ENCODE measurements at regions not wholly inside any gene's neighbourhood (a gene's known extent, or its start where the extent isn't known, plus 50 kb on each side); places are given as distances from the start of the nearest gene placed in this dataset.

GRCh38 chr9:115671963-115672305, 481.7 kb upstream of the PAPPA start (continued):
- TF ChIP-seq PREB (CRISPR knock-in tag; IDR thresholded peaks at IDR 0.05; ENCODE audit: borderline replicate concordance): no peak
- TF ChIP-seq, protein P1, sequence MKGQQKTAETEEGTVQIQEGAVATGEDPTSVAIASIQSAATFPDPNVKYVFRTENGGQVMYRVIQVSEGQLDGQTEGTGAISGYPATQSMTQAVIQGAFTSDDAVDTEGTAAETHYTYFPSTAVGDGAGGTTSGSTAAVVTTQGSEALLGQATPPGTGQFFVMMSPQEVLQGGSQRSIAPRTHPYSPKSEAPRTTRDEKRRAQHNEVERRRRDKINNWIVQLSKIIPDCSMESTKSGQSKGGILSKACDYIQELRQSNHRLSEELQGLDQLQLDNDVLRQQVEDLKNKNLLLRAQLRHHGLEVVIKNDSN (CRISPR knock-in tag; IDR thresholded peaks at IDR 0.05): no peak

DNA sequence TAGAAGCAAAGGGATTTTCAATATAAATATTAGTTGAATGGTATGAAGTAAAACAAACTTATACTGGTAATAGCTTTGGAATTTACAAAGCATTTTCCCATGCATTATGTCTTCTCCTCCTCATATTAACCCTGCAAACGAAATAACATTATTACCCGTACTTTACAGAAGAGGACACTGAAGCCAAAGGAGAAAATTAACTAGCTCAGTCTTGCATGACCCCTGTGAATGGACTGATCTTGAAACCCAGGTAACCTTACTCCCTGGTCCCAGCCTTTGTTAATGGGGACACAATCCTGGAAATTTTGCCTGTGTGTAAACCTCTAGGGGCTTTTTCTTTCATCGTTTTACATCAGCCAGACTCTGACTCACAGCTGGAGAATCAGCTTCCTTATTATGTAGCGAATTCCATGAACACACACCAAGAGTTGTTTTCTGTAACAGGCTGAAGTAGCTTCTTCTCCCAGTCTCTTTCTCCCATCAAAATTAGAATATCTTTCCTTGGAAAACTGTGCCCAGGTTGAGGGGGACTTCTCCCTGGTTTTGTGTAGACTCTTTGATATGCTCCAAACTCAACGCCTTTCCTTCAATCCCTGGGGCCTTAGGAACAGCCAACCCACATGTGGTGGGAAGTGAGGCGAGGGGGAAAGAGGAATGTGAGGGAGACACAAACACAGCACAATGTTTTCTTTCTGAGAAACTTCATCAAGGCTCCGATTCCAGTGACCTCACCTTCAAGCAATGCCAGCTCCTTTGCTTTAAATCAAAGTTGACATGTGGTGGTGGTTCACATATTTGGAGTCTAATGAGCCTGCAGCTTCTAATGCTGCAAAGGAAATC, 480.9 kb upstream of the PAPPA start:
- ATAC-seq (0 out of 2 replicates have a peak, but pooled peaks have one; percentile 20), DNase-seq (ENCODE audit: low spot score) (no peak)
- Mint-ChIP-seq H3K4me3 (no peak overlapping the region), H3K27me3 (ENCODE audit: low read depth) (no peaks in the 10 kb centered on the region), H3K4me1 (peaks cover 2% of the 10 kb centered on the region; the same call in 1 of the 2 replicates), H3K27ac (peak overlapping the region; percentile 51; the same call in 1 of the 2 replicates), H3K9me3 (peaks cover 24% of the 10 kb centered on the region), H3K36me3 (peaks cover 19% of the 10 kb centered on the region)
- POLR2A ChIA-PET: no interaction called here
- CTCF ChIA-PET: interaction anchor here (0.8 kb wide), 1 partner anchor 79 kb away, joined by 5 read pairs; no protein-coding TSS in a partner anchor
- no peak for TF ChIP-seq ZNF281 (CRISPR knock-in tag; IDR thresholded peaks at IDR 0.05)
- TF ChIP-seq GTF2I (CRISPR knock-in tag; conservative IDR thresholded peaks at IDR 0.05): no peak
- TF ChIP-seq MYBL2 (CRISPR knock-in tag; IDR thresholded peaks at IDR 0.05): no peak
- no peak for TF ChIP-seq NFE2L1 (CRISPR knock-in tag; IDR thresholded peaks at IDR 0.05)
- no peak for TF ChIP-seq ZNF512 (CRISPR knock-in tag; IDR thresholded peaks at IDR 0.05; ENCODE audit: borderline replicate concordance)
- TF ChIP-seq CDX4 (CRISPR knock-in tag; IDR thresholded peaks at IDR 0.05; ENCODE audit: borderline replicate concordance): no peak

DNA sequence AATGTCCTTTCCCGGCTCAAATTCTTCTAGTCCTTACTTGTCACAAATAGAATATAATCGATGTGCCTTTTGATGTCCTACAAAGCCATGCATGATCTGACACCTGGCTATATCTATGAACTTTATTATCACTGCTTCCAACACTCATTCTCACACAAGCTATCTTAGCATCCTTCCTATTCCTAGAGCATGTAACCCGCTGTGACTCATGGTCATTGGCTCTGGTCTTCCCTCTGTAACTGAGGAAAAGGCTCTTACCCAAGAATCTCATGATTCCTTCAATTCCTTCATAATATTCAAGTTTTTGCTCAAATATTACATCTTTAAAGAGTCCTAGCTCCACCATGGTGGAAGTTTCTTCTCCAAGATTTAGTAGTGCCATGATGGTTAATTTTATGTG, 480.0 kb upstream of the PAPPA start:
- Mint-ChIP-seq H3K27ac (no peak overlapping the region), H3K27me3 (ENCODE audit: low read depth) (no peaks in the 10 kb centered on the region)
- POLR2A ChIA-PET: no interaction called here

DNA sequence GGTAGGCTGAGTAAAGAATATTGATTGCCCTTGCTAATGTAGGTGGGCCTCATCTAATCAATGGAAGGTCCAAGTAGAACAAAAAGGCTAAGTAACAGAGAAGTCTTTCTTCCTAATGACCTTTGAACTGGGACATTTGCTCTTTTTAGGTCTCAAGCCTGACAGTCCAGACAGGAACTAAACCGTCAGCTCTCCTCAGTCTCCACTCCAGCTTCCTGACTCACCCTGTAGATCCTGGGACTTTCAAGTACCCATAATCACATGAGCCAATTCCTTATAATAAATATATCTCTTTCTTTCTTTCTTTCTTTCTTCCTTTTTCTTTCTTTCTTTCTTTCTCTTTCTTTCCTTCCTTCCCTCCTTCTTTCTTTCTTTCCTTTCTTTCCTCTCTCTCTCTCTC, 479.5 kb upstream of the PAPPA start:
- ChIA-PET CTCF (no interaction called here), POLR2A (no interaction called here)
- DNase-seq (ENCODE audit: low spot score) (no peak), ATAC-seq (no peak)
- TF ChIP-seq, protein P2, sequence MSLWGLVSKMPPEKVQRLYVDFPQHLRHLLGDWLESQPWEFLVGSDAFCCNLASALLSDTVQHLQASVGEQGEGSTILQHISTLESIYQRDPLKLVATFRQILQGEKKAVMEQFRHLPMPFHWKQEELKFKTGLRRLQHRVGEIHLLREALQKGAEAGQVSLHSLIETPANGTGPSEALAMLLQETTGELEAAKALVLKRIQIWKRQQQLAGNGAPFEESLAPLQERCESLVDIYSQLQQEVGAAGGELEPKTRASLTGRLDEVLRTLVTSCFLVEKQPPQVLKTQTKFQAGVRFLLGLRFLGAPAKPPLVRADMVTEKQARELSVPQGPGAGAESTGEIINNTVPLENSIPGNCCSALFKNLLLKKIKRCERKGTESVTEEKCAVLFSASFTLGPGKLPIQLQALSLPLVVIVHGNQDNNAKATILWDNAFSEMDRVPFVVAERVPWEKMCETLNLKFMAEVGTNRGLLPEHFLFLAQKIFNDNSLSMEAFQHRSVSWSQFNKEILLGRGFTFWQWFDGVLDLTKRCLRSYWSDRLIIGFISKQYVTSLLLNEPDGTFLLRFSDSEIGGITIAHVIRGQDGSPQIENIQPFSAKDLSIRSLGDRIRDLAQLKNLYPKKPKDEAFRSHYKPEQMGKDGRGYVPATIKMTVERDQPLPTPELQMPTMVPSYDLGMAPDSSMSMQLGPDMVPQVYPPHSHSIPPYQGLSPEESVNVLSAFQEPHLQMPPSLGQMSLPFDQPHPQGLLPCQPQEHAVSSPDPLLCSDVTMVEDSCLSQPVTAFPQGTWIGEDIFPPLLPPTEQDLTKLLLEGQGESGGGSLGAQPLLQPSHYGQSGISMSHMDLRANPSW (CRISPR knock-in tag; conservative IDR thresholded peaks at IDR 0.05; ENCODE audit: low read depth): no peak
- TF ChIP-seq ZNF396 (CRISPR knock-in tag; IDR thresholded peaks at IDR 0.05; ENCODE audit: borderline replicate concordance): no peak
- TF ChIP-seq CREB1 (CRISPR knock-in tag; IDR thresholded peaks at IDR 0.05): no peak
- TF ChIP-seq ERG (CRISPR knock-in tag; IDR thresholded peaks at IDR 0.05): no peak
- TF ChIP-seq, protein P3, sequence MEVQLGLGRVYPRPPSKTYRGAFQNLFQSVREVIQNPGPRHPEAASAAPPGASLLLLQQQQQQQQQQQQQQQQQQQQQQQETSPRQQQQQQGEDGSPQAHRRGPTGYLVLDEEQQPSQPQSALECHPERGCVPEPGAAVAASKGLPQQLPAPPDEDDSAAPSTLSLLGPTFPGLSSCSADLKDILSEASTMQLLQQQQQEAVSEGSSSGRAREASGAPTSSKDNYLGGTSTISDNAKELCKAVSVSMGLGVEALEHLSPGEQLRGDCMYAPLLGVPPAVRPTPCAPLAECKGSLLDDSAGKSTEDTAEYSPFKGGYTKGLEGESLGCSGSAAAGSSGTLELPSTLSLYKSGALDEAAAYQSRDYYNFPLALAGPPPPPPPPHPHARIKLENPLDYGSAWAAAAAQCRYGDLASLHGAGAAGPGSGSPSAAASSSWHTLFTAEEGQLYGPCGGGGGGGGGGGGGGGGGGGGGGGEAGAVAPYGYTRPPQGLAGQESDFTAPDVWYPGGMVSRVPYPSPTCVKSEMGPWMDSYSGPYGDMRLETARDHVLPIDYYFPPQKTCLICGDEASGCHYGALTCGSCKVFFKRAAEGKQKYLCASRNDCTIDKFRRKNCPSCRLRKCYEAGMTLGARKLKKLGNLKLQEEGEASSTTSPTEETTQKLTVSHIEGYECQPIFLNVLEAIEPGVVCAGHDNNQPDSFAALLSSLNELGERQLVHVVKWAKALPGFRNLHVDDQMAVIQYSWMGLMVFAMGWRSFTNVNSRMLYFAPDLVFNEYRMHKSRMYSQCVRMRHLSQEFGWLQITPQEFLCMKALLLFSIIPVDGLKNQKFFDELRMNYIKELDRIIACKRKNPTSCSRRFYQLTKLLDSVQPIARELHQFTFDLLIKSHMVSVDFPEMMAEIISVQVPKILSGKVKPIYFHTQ (CRISPR knock-in tag; IDR thresholded peaks at IDR 0.05): no peak
- Mint-ChIP-seq H3K36me3 (peaks cover 19% of the 10 kb centered on the region), H3K4me1 (peaks cover 15% of the 10 kb centered on the region), H3K27ac (no peak overlapping the region), H3K27me3 (ENCODE audit: low read depth) (no peaks in the 10 kb centered on the region), H3K9me3 (peaks cover 31% of the 10 kb centered on the region), H3K4me3 (no peak overlapping the region)

More for the DNA sequence above, 480.0 kb upstream of the PAPPA start:
- peaks cover 31% of the 10 kb centered on the region for H3K9me3 Mint-ChIP-seq
- ATAC-seq (no peak), DNase-seq (ENCODE audit: low spot score) (no peak)
- peaks cover 19% of the 10 kb centered on the region for H3K36me3 Mint-ChIP-seq
- no peak for TF ChIP-seq SMAD4 (CRISPR knock-in tag; IDR thresholded peaks at IDR 0.05)
- TF ChIP-seq MXD4 (CRISPR knock-in tag; IDR thresholded peaks at IDR 0.05; ENCODE audit: borderline replicate concordance): no peak
- CTCF ChIA-PET: no interaction called here
- no peak overlapping the region for H3K4me3 Mint-ChIP-seq
- H3K4me1 Mint-ChIP-seq: peaks cover 11% of the 10 kb centered on the region
